A549 (cell line): ENCODE measurements at regions not wholly inside any gene's neighbourhood (a gene's known extent, or its start where the extent isn't known, plus 50 kb on each side); places are given as distances from the start of the nearest gene placed in this dataset.

ENCODE experiments used
- ATAC-seq, 2 experiments: fragments of 200-7000 bp in 1 of 2; fragments of >200 bp in 1 of 2; cut with Nextera tagmentation in 1 of 2; cut with Tn5 transposase in 1 of 2; 3 replicates each; pipeline versions ENCODE4 v1.8.0 to v1.9.1; 2018 to 2020; ENCODE audit warnings: mild to moderate bottlenecking in 1 of 2, moderate library complexity in 1 of 2
- CTCF ChIA-PET: fragments of 300-600 bp; sonication (Branson Sonifier 250); formaldehyde crosslinking; extraction: SDS; loops from one replicate; lab custom pipeline; 2021; ENCODE audit warnings: antibody characterized with exemption, inconsistent platforms; lab: Yijun Ruan, JAX
- POLR2A ChIA-PET: fragments of 350-600 bp; formaldehyde crosslinking; extraction: SDS; loops from one replicate; lab custom pipeline; 2021; ENCODE audit warnings: antibody characterized with exemption, inconsistent platforms; lab: Yijun Ruan, JAX
- DNase-seq, 2 experiments: peaks; one replicate each; pipeline versions ENCODE4 v3.0.0 to v3.0.0-alpha.2; 2011 to 2016; ENCODE audit warnings: low read depth in 1 of 2, low spot score in 1 of 2
- FAIRE-seq: peaks from 2 replicates; lab custom pipeline; 2011; peaks lifted over from hg19 to GRCh38; lab: Jason Lieb, UNC
- H3K27ac ChIP-seq, 2 experiments: fragments of >200 bp; sonication (Bioruptor Twin); formaldehyde crosslinking; 3 replicates each; pipeline ENCODE4 v1.5.1; 2016 to 2017
- H3K4me1 ChIP-seq: fragments of >200 bp; sonication (Bioruptor Twin); formaldehyde crosslinking; 3 replicates; pipeline ENCODE4 v1.6.1; 2016
- H3K4me2 ChIP-seq: fragments of >200 bp; sonication (Bioruptor Twin); formaldehyde crosslinking; 3 replicates; pipeline ENCODE4 v1.6.1; 2016
- H3K4me3 ChIP-seq: fragments of >200 bp; sonication (Bioruptor Twin); formaldehyde crosslinking; 3 replicates; pipeline ENCODE4 v1.5.1; 2016
- H3K9me3 ChIP-seq: fragments of >200 bp; sonication (Bioruptor Twin); formaldehyde crosslinking; 3 replicates; pipeline ENCODE4 v1.6.1; 2016
- CBX2 ChIP-seq: fragments of 200-600 bp; sonication (generic); IDR thresholded peaks from 2 replicates; pipeline ENCODE4 v1.6.1; 2016; ENCODE audit warnings: low read depth, mild to moderate bottlenecking, borderline replicate concordance
- CBX8 ChIP-seq: fragments of 200-600 bp; sonication (generic); IDR thresholded peaks from 2 replicates; pipeline ENCODE4 v1.6.1; 2016
- CEBPB ChIP-seq, 2 experiments: fragments of >200 bp in 1 of 2; sonication (Bioruptor Twin) in 1 of 2; formaldehyde crosslinking in 1 of 2; IDR thresholded peaks; 2 replicates each; pipeline ENCODE4 v1.6.1; 2012 to 2016
- EHF ChIP-seq: fragments of 250-450 bp; sonication (Bioruptor Pico); IDR thresholded peaks from 2 replicates; pipeline ENCODE4 v1.5.0; 2020; ENCODE audit warnings: mild to moderate bottlenecking
- EHMT2 ChIP-seq: fragments of 200-600 bp; sonication (generic); IDR thresholded peaks from 2 replicates; pipeline ENCODE4 v1.6.1; 2016; ENCODE audit warnings: antibody characterized with exemption, low read depth, mild to moderate bottlenecking, moderate library complexity
- EP300 ChIP-seq, 2 experiments: fragments of >200 bp; sonication (Bioruptor Twin); formaldehyde crosslinking; IDR thresholded peaks; 2 replicates in 1 of 2; 3 replicates in 1 of 2; pipeline ENCODE4 v1.6.1; 2016 to 2017
- HEYL ChIP-seq: fragments of 250-450 bp; sonication (Bioruptor Pico); IDR thresholded peaks from 2 replicates; pipeline ENCODE4 v1.8.0; 2021; ENCODE audit warnings: mild to moderate bottlenecking, moderate library complexity
- HOXA7 ChIP-seq: fragments of 250-450 bp; sonication (Bioruptor Pico); IDR thresholded peaks from 2 replicates; pipeline ENCODE4 v1.5.0; 2020; ENCODE audit warnings: mild to moderate bottlenecking, moderate library complexity
- HOXB13 ChIP-seq: fragments of 250-450 bp; sonication (Bioruptor Pico); IDR thresholded peaks from 2 replicates; pipeline ENCODE4 v1.5.0; 2020; ENCODE audit warnings: low read depth, mild to moderate bottlenecking, moderate library complexity
- KDM1A ChIP-seq: fragments of 200-600 bp; sonication (generic); IDR thresholded peaks from 2 replicates; pipeline ENCODE4 v1.6.1; 2016; ENCODE audit warnings: low read depth, mild to moderate bottlenecking
- KDM5A ChIP-seq: fragments of 200-600 bp; sonication (generic); IDR thresholded peaks from 2 replicates; pipeline ENCODE4 v1.6.1; 2016; ENCODE audit warnings: antibody characterized with exemption, mild to moderate bottlenecking
- MAFK ChIP-seq: fragments of 450-650 bp; IDR thresholded peaks from 2 replicates; pipeline ENCODE4 v1.6.1; 2014; ENCODE audit not compliant: partially characterized antibody
- MYC ChIP-seq: IDR thresholded peaks from 2 replicates; pipeline ENCODE4 v1.6.1; 2012; ENCODE audit warnings: mild to moderate bottlenecking, inconsistent platforms, low read length, improper control_type of control experiment, borderline replicate concordance
- NR3C1 ChIP-seq: fragments of >200 bp; sonication (Bioruptor Twin); formaldehyde crosslinking; IDR thresholded peaks from 3 replicates; pipeline ENCODE4 v1.6.1; 2017
- POLR2A ChIP-seq: IDR thresholded peaks from 2 replicates; pipeline ENCODE4 v1.6.1; 2012; ENCODE audit warnings: mild to moderate bottlenecking, low read length
- POLR2AphosphoS2 ChIP-seq: conservative IDR thresholded peaks from 2 replicates; pipeline ENCODE4 v1.6.1; 2012; ENCODE audit warnings: low read length, improper control_type of control experiment, inconsistent platforms
- TFCP2L1 ChIP-seq: fragments of 250-450 bp; sonication (Bioruptor Pico); IDR thresholded peaks from 2 replicates; pipeline ENCODE4 v1.5.0; 2021; ENCODE audit warnings: mild to moderate bottlenecking
- WGBS: methylation state at CpG from one replicate; pipeline ENCODE4 v1.1.6; 2017; ENCODE audit errors: missing lambda C conversion rate; 5-methylcytosine and 5-hydroxymethylcytosine counted together
- TF ChIP-seq, protein P1 (sequence below): fragments of >200 bp; sonication (Bioruptor Twin); formaldehyde crosslinking; IDR thresholded peaks from 2 replicates; pipeline ENCODE4 v1.6.1; 2016
- TF ChIP-seq, protein P2 (sequence below): IDR thresholded peaks from 2 replicates; pipeline ENCODE4 v1.6.1; 2012; ENCODE audit warnings: low read depth, borderline replicate concordance
- TF ChIP-seq, protein P3 (sequence below): fragments of 250-450 bp; sonication (Bioruptor Pico); IDR thresholded peaks from 2 replicates; pipeline ENCODE4 v1.5.0; 2020; ENCODE audit warnings: low read depth, mild to moderate bottlenecking, moderate library complexity
- TF ChIP-seq, protein P4 (sequence below): IDR thresholded peaks from 2 replicates; pipeline ENCODE4 v1.6.1; 2012
- TF ChIP-seq, protein P5 (sequence below): fragments of 450-650 bp; IDR thresholded peaks from 2 replicates; pipeline ENCODE4 v1.6.1; 2014; ENCODE audit warnings: antibody characterized with exemption
- TF ChIP-seq, protein P6 (sequence below): fragments of >200 bp; sonication (Bioruptor Twin); formaldehyde crosslinking; IDR thresholded peaks from 3 replicates; pipeline ENCODE4 v1.6.1; 2016

DNA sequence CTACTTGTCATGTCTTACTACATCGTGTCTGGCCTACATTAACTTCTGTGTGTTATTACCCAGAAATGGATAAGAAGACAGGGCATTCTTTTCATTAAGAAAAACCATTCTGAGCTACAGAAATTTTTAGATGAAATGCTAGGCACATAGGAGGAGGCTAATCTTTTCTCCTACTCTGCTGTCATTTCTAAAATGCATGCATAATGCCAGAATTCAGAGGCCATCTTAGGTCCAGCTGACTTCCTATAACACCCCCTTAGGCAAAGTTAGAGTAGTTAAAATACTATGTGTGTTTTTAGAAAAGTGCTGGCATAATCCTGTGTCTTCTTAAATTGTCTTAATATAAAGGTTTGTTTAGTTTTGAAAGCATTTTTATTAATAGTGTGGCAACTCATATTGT lies 352.6 kb downstream of the CSNK1G3 start:
- Histone ChIP-seq H3K4me2 (no peak overlapping the region), H3K4me1 (no peaks in the 10 kb centered on the region)
- POLR2A ChIA-PET = no interaction called here
- TF ChIP-seq EHMT2 = no peak
- TF ChIP-seq HOXB13 = no peak
- no peak for TF ChIP-seq EP300 (IDR thresholded peaks at IDR 0.05)
- TF ChIP-seq, protein P1, sequence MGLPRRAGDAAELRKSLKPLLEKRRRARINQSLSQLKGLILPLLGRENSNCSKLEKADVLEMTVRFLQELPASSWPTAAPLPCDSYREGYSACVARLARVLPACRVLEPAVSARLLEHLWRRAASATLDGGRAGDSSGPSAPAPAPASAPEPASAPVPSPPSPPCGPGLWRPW = no peak
- no peak for TF ChIP-seq CEBPB (IDR thresholded peaks at IDR 0.05)
- TF ChIP-seq, protein P2, sequence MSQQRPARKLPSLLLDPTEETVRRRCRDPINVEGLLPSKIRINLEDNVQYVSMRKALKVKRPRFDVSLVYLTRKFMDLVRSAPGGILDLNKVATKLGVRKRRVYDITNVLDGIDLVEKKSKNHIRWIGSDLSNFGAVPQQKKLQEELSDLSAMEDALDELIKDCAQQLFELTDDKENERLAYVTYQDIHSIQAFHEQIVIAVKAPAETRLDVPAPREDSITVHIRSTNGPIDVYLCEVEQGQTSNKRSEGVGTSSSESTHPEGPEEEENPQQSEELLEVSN = no peak
- TF ChIP-seq NR3C1 = no peak
- TF ChIP-seq, protein P3, sequence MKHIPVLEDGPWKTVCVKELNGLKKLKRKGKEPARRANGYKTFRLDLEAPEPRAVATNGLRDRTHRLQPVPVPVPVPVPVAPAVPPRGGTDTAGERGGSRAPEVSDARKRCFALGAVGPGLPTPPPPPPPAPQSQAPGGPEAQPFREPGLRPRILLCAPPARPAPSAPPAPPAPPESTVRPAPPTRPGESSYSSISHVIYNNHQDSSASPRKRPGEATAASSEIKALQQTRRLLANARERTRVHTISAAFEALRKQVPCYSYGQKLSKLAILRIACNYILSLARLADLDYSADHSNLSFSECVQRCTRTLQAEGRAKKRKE (CRISPR knock-in tag) = no peak
- no peak for TF ChIP-seq KDM1A
- TF ChIP-seq MYC = no peak
- TF ChIP-seq, protein P4, sequence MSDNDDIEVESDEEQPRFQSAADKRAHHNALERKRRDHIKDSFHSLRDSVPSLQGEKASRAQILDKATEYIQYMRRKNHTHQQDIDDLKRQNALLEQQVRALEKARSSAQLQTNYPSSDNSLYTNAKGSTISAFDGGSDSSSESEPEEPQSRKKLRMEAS = no peak
- TF ChIP-seq EHF (CRISPR knock-in tag) = no peak
- TF ChIP-seq TFCP2L1 (CRISPR knock-in tag) = no peak
- TF ChIP-seq, all 56 proteins: peak for 0
- ATAC-seq = no peak
- no peak for FAIRE-seq
- no peak for DNase-seq
- H3K27ac ChIP-seq = no peak overlapping the region
- no peak overlapping the region for H3K4me3 ChIP-seq
- CTCF ChIA-PET = no interaction called here
- no peaks in the 10 kb centered on the region for H3K9me3 ChIP-seq
- 8% methylated on average over 1 of the region's 1 CpG for WGBS

DNA sequence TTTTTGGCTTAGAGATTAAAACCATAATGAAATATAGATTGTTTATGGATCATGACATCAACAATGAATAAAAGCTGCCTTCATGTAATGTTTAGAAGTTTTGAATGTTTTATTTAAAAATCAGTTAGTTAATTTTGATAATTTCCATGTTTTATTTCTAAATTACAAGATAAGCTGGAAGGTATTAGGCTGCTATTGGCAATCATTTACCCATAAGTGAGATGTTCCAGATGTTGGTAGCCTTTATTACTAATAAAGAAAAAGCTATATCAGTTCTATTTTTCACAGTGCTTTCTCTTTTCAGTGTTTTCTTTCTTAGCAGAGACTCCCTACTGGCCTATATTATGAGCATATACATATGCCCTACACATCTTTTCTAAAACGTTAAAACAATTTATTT lies 347.0 kb downstream of the CSNK1G3 start:
- WGBS = 9% methylated on average over 1 of the region's 1 CpG
- no peak for TF ChIP-seq CBX8
- no peak for ATAC-seq
- CTCF ChIA-PET = no interaction called here
- H3K4me2 ChIP-seq = no peak overlapping the region
- no peaks in the 10 kb centered on the region for H3K9me3 ChIP-seq
- POLR2A ChIA-PET = no interaction called here
- H3K27ac ChIP-seq = no peak overlapping the region
- no peaks in the 10 kb centered on the region for H3K4me1 ChIP-seq
- no peak for DNase-seq
- no peak for FAIRE-seq
- no peak overlapping the region for H3K4me3 ChIP-seq

DNA sequence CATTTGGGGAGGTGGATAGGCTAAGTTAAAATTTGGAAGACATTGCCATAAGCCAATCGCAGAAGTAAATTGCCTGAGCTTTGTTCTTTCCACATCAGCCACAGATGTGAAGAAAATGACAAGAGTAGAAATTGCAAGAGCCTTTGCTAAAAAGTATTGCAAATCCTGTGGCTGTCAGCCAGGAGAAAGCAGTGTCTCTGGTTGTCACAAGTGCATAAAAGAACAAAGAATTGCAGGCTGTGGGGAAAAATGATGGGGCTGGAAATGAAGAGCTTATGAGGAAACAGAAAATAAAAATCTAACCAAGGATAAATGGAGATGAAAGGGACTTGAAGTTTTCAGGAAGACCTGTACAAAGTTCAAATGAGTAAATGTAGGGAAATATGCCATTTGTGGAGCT lies 344.8 kb downstream of the CSNK1G3 start:
- no peaks in the 10 kb centered on the region for H3K9me3 ChIP-seq
- CTCF ChIA-PET = no interaction called here
- no peak for ATAC-seq
- no peak overlapping the region for H3K27ac ChIP-seq
- H3K4me2 ChIP-seq = no peak overlapping the region
- TF ChIP-seq POLR2AphosphoS2 (no peak), CBX2 (no peak), HEYL (no peak), MAFK (no peak), NR3C1 (no peak), POLR2A (no peak), EHMT2 (no peak)
- TF ChIP-seq, protein P5, sequence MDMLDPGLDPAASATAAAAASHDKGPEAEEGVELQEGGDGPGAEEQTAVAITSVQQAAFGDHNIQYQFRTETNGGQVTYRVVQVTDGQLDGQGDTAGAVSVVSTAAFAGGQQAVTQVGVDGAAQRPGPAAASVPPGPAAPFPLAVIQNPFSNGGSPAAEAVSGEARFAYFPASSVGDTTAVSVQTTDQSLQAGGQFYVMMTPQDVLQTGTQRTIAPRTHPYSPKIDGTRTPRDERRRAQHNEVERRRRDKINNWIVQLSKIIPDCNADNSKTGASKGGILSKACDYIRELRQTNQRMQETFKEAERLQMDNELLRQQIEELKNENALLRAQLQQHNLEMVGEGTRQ = no peak
- FAIRE-seq = no peak
- 56% methylated on average over 1 of the region's 1 CpG for WGBS
- no peak for DNase-seq
- H3K4me3 ChIP-seq = no peak overlapping the region
- POLR2A ChIA-PET = no interaction called here
- H3K4me1 ChIP-seq = no peaks in the 10 kb centered on the region

DNA sequence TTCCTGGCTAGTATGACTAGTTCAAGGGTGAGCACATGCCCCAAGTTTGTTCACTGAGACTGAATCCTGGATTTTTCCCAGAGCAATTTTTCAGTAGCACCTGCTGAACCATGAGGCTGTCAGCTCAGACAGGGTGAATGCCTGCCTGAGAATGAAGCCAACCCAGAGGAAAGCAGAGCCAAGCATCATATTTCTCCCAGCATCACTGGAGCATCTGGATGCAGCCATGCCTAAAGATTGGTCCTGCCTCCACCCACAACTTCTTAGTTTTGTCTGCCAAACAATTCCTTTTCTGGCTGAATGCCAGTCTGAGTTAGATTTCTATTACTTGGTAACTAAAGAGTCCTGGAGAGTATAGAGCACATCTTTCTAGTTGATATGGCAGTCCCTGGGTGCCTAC lies 343.6 kb downstream of the CSNK1G3 start:
- ChIA-PET CTCF (no interaction called here), POLR2A (no interaction called here)
- FAIRE-seq (no peak), ATAC-seq (no peak), DNase-seq (no peak)
- no peak for TF ChIP-seq HOXA7 (CRISPR knock-in tag)
- TF ChIP-seq KDM5A = no peak
- TF ChIP-seq, protein P6, sequence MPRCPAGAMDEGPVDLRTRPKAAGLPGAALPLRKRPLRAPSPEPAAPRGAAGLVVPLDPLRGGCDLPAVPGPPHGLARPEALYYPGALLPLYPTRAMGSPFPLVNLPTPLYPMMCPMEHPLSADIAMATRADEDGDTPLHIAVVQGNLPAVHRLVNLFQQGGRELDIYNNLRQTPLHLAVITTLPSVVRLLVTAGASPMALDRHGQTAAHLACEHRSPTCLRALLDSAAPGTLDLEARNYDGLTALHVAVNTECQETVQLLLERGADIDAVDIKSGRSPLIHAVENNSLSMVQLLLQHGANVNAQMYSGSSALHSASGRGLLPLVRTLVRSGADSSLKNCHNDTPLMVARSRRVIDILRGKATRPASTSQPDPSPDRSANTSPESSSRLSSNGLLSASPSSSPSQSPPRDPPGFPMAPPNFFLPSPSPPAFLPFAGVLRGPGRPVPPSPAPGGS = no peak
- TF ChIP-seq TFCP2L1 (CRISPR knock-in tag) = no peak
- Histone ChIP-seq H3K4me1 (no peaks in the 10 kb centered on the region), H3K27ac (no peak overlapping the region), H3K9me3 (no peaks in the 10 kb centered on the region), H3K4me3 (no peak overlapping the region), H3K4me2 (no peak overlapping the region)
